ENCODE measurements at regions not wholly inside any gene's neighbourhood (a gene's known extent, or its start where the extent isn't known, plus 50 kb on each side); places are given as distances from the start of the nearest gene placed in this dataset.
A peak's percentile ranks its signal among the peaks of the same experiment; 100 is the strongest.
"Not testable (repeated sequence)": the region's sequence is repeated elsewhere in the genome, so short reads cannot be mapped to it uniquely, and the experiment has no call there.

- peak; percentile 44 for ATAC-seq
- no peak for DNase-seq (ENCODE audit: low spot score)
Measured at GRCh38 chr18:22728481-22729105, 204.5 kb upstream of the RBBP8 start.

GRCh38 chr18:22731398-22731797, 201.7 kb upstream of the RBBP8 start:
- DNase-seq (ENCODE audit: low spot score) (no peak), ATAC-seq (no peak)

GRCh38 chr18:22734105-22734661, 198.9 kb upstream of the RBBP8 start:
- DNase-seq (ENCODE audit: low spot score) (no peak), ATAC-seq (no peak)

- no peak for ATAC-seq
- DNase-seq (ENCODE audit: low spot score) = no peak
Measured at GRCh38 chr18:22734791-22735627, 198.1 kb upstream of the RBBP8 start.

GRCh38 chr18:22737054-22737453, 196.1 kb upstream of the RBBP8 start:
- ATAC-seq = no peak
- no peak for DNase-seq (ENCODE audit: low spot score)

GRCh38 chr18:22739061-22739642, 194.0 kb upstream of the RBBP8 start:
- DNase-seq (ENCODE audit: low spot score) = no peak
- ATAC-seq = peak; percentile 54

- no peak for ATAC-seq
- DNase-seq (ENCODE audit: low spot score) = no peak
Measured at GRCh38 chr18:22739789-22740188, 193.3 kb upstream of the RBBP8 start.

GRCh38 chr18:22741318-22741717, 191.8 kb upstream of the RBBP8 start:
- no peak for DNase-seq (ENCODE audit: low spot score)
- ATAC-seq = no peak

GRCh38 chr18:22742409-22742808, 190.7 kb upstream of the RBBP8 start:
- DNase-seq (ENCODE audit: low spot score) (no peak), ATAC-seq (no peak)

GRCh38 chr18:22745966-22746365, 187.2 kb upstream of the RBBP8 start:
- no peak for ATAC-seq

GRCh38 chr18:22752014-22752413, 181.1 kb upstream of the RBBP8 start:
- no peak for DNase-seq (ENCODE audit: low spot score)
- ATAC-seq = no peak

More at GRCh38 chr18:22745966-22746365, 187.2 kb upstream of the RBBP8 start:
- DNase-seq (ENCODE audit: low spot score) = no peak

- no peak for DNase-seq (ENCODE audit: low spot score)
- ATAC-seq = no peak
Measured at GRCh38 chr18:22753130-22753831, 179.8 kb upstream of the RBBP8 start.

GRCh38 chr18:22764005-22764404, 169.1 kb upstream of the RBBP8 start:
- not testable (repeated sequence) for ATAC-seq; DNase-seq (ENCODE audit: low spot score)

- ATAC-seq (peak; percentile 51), DNase-seq (ENCODE audit: low spot score) (no peak)
Measured at GRCh38 chr18:22765896-22766295, 167.2 kb upstream of the RBBP8 start.

- ATAC-seq = no peak
- DNase-seq (ENCODE audit: low spot score) = no peak
Measured at GRCh38 chr18:22767653-22768052, 165.5 kb upstream of the RBBP8 start.

GRCh38 chr18:22773944-22774343, 159.2 kb upstream of the RBBP8 start:
- no peak for DNase-seq (ENCODE audit: low spot score)
- ATAC-seq = no peak

GRCh38 chr18:22778996-22779395, 154.1 kb upstream of the RBBP8 start:
- DNase-seq (ENCODE audit: low spot score) (no peak), ATAC-seq (peak; percentile 65)

GRCh38 chr18:22783245-22783644, 149.9 kb upstream of the RBBP8 start:
- DNase-seq (ENCODE audit: low spot score) = no peak
- no peak for ATAC-seq

GRCh38 chr18:22783662-22784076, 149.5 kb upstream of the RBBP8 start:
- ATAC-seq = no peak

GRCh38 chr18:22789052-22789451, 144.1 kb upstream of the RBBP8 start:
- ATAC-seq = no peak
- DNase-seq (ENCODE audit: low spot score) = no peak

More at GRCh38 chr18:22783662-22784076, 149.5 kb upstream of the RBBP8 start:
- DNase-seq (ENCODE audit: low spot score) = no peak

- no peak for ATAC-seq
- no peak for DNase-seq (ENCODE audit: low spot score)
Measured at GRCh38 chr18:22789600-22789999, 143.5 kb upstream of the RBBP8 start.
